H9 (cell line): ENCODE measurements at regions not wholly inside any gene's neighbourhood (a gene's known extent, or its start where the extent isn't known, plus 50 kb on each side); places are given as distances from the start of the nearest gene placed in this dataset.

ENCODE experiments used
- DNase-seq: peaks from one replicate; pipeline ENCODE4 v3.0.0-alpha.2; 2017
- H2AFZ ChIP-seq: one replicate; pipeline ENCODE4 v1.6.1; 2013; ENCODE audit warnings: mild to moderate bottlenecking, low read length, control low read depth, moderate library complexity
- H2AK5ac ChIP-seq: 2 replicates; pipeline ENCODE4 v1.6.1; 2013; ENCODE audit warnings: low read length, control low read depth, mixed read lengths; ENCODE audit not compliant: insufficient read length
- H2BK120ac ChIP-seq: one replicate; pipeline ENCODE4 v1.6.1; 2013; ENCODE audit warnings: low read depth, mild to moderate bottlenecking, low read length, control low read depth, inconsistent platforms; ENCODE audit not compliant: poor library complexity, severe bottlenecking
- H2BK12ac ChIP-seq: 2 replicates; pipeline ENCODE4 v1.6.1; 2013; ENCODE audit warnings: low read length, control low read depth, mixed read lengths, low read depth; ENCODE audit not compliant: insufficient read length
- H2BK15ac ChIP-seq: 2 replicates; pipeline ENCODE4 v1.6.1; 2013; ENCODE audit warnings: low read depth, low read length, control low read depth
- H2BK20ac ChIP-seq: one replicate; pipeline ENCODE4 v1.6.1; 2013; ENCODE audit warnings: low read depth, mild to moderate bottlenecking, low read length, control low read depth, inconsistent platforms; ENCODE audit not compliant: poor library complexity, severe bottlenecking
- H2BK5ac ChIP-seq: 2 replicates; pipeline ENCODE4 v1.6.1; 2013; ENCODE audit warnings: low read length, control low read depth, mixed read lengths; ENCODE audit not compliant: insufficient read length
- H3K14ac ChIP-seq: 2 replicates; pipeline ENCODE4 v1.6.1; 2013; ENCODE audit warnings: low read length, control low read depth; ENCODE audit not compliant: insufficient read depth
- H3K18ac ChIP-seq: 2 replicates; pipeline ENCODE4 v1.6.1; 2013; ENCODE audit warnings: low read depth, mild to moderate bottlenecking, mixed read lengths, low read length, control low read depth; ENCODE audit not compliant: insufficient read length
- H3K23ac ChIP-seq: 2 replicates; pipeline ENCODE4 v1.6.1; 2013; ENCODE audit warnings: low read length, control low read depth, mixed read lengths, low read depth; ENCODE audit not compliant: insufficient read length
- H3K23me2 ChIP-seq: 2 replicates; pipeline ENCODE4 v1.6.1; 2013; ENCODE audit warnings: low read depth, mild to moderate bottlenecking, mixed read lengths, low read length, control low read depth; ENCODE audit not compliant: insufficient read length, poor library complexity, severe bottlenecking
- H3K27ac ChIP-seq: 2 replicates; pipeline ENCODE4 v1.5.1; 2013; ENCODE audit warnings: low read length, control low read depth, mixed read lengths, low read depth; ENCODE audit not compliant: insufficient read length
- H3K27me3 ChIP-seq: 2 replicates; pipeline ENCODE4 v1.6.1; 2013; ENCODE audit warnings: low read length, control low read depth, inconsistent platforms; ENCODE audit not compliant: insufficient read depth
- H3K4ac ChIP-seq: 2 replicates; pipeline ENCODE4 v1.6.1; 2013; ENCODE audit warnings: low read depth, mild to moderate bottlenecking, control low read depth, inconsistent platforms, low read length, moderate library complexity
- H3K4me1 ChIP-seq: 2 replicates; pipeline ENCODE4 v1.6.1; 2013; ENCODE audit warnings: low read length, control low read depth, inconsistent platforms; ENCODE audit not compliant: insufficient read depth
- H3K4me2 ChIP-seq: 2 replicates; pipeline ENCODE4 v1.6.1; 2013; ENCODE audit warnings: low read length, control low read depth, mixed read lengths; ENCODE audit not compliant: insufficient read length, insufficient read depth
- H3K56ac ChIP-seq: 2 replicates; pipeline ENCODE4 v1.6.1; 2013; ENCODE audit warnings: low read depth, mild to moderate bottlenecking, mixed read lengths, low read length, control low read depth; ENCODE audit not compliant: insufficient read length
- H3K79me1 ChIP-seq: 2 replicates; pipeline ENCODE4 v1.6.1; 2013; ENCODE audit warnings: low read depth, mild to moderate bottlenecking, moderate library complexity, low read length, control low read depth, inconsistent platforms; ENCODE audit not compliant: insufficient read depth, poor library complexity, severe bottlenecking
- H3K79me2 ChIP-seq: 2 replicates; pipeline ENCODE4 v1.6.1; 2013; ENCODE audit warnings: low read length, control low read depth, inconsistent platforms; ENCODE audit not compliant: insufficient read depth
- H3K9ac ChIP-seq: 2 replicates; pipeline ENCODE4 v1.6.1; 2013; ENCODE audit warnings: low read length, control low read depth, mixed read lengths; ENCODE audit not compliant: insufficient read length; ENCODE audit errors: extremely low read depth
- H3K9me3 ChIP-seq: one replicate; pipeline ENCODE4 v1.6.1; 2013; ENCODE audit warnings: low read depth, low read length, inconsistent platforms; ENCODE audit not compliant: control insufficient read depth
- H3T11ph ChIP-seq: one replicate; pipeline ENCODE4 v1.6.1; 2013; ENCODE audit warnings: mild to moderate bottlenecking, low read length, control low read depth, inconsistent platforms
- H4K20me1 ChIP-seq: one replicate; pipeline ENCODE4 v1.6.1; 2013; ENCODE audit not compliant: control insufficient read depth, insufficient read length, insufficient read depth
- H4K5ac ChIP-seq: 2 replicates; pipeline ENCODE4 v1.6.1; 2013; ENCODE audit warnings: low read depth, mild to moderate bottlenecking, mixed read lengths, low read length, control low read depth; ENCODE audit not compliant: insufficient read length
- H4K8ac ChIP-seq: replicated peaks from 2 replicates; pipeline ENCODE4 v1.6.1; 2013; ENCODE audit warnings: low read length, control low read depth, mixed read lengths, low read depth; ENCODE audit not compliant: insufficient read length
- H4K91ac ChIP-seq: 2 replicates; pipeline ENCODE4 v1.6.1; 2013; ENCODE audit warnings: low read depth, mild to moderate bottlenecking, moderate library complexity, mixed read lengths, low read length, control low read depth; ENCODE audit not compliant: insufficient read length
- H3K27ac Mint-ChIP-seq, 3 experiments: 2 replicates in 2 of 3; 3 replicates in 1 of 3; pipeline ENCODE4 v1.8.0; 2020 to 2021; ENCODE audit warnings: mixed read lengths in 3 of 3, mild to moderate bottlenecking in 1 of 3, moderate library complexity in 1 of 3
- H3K27me3 Mint-ChIP-seq: 2 replicates; pipeline ENCODE4 v1.8.0; 2021; ENCODE audit warnings: low read depth, mild to moderate bottlenecking, moderate library complexity, mixed read lengths
- H3K36me3 Mint-ChIP-seq, 3 experiments: 2 replicates in 2 of 3; 3 replicates in 1 of 3; pipeline ENCODE4 v1.8.0; 2020 to 2021; ENCODE audit warnings: low read depth in 3 of 3, mixed read lengths in 3 of 3; ENCODE audit not compliant: insufficient read depth in 1 of 3
- H3K4me1 Mint-ChIP-seq, 2 experiments: 2 replicates each; pipeline ENCODE4 v1.8.0; 2020; ENCODE audit warnings: mixed read lengths in 2 of 2
- H3K4me3 Mint-ChIP-seq, 2 experiments: 2 replicates in 1 of 2; 3 replicates in 1 of 2; pipeline ENCODE4 v1.8.0; 2020 to 2021; ENCODE audit warnings: mild to moderate bottlenecking in 2 of 2, mixed read lengths in 2 of 2, moderate library complexity in 1 of 2
- H3K9me3 Mint-ChIP-seq, 2 experiments: 2 replicates in 1 of 2; 3 replicates in 1 of 2; pipeline ENCODE4 v1.8.0; 2020; ENCODE audit warnings: mild to moderate bottlenecking in 2 of 2, mixed read lengths in 2 of 2, moderate library complexity in 1 of 2
- WGBS: extraction: QIAGEN DNeasy Blood & Tissue Kit; methylation state at CpG from one replicate; pipeline ENCODE4 v1.1.7; 2013; ENCODE audit warnings: missing lambda C conversion rate, low lambda C conversion rate, mixed read lengths; ENCODE audit not compliant: insufficient read length; ENCODE audit errors: extremely low coverage; 5-methylcytosine and 5-hydroxymethylcytosine counted together
- TF ChIP-seq, protein P1 (sequence below): fragments of 200-600 bp; sonication (generic); conservative IDR thresholded peaks from 3 replicates; pipeline ENCODE4 v1.8.0; 2021; ENCODE audit warnings: antibody characterized with exemption, mild to moderate bottlenecking

DNA sequence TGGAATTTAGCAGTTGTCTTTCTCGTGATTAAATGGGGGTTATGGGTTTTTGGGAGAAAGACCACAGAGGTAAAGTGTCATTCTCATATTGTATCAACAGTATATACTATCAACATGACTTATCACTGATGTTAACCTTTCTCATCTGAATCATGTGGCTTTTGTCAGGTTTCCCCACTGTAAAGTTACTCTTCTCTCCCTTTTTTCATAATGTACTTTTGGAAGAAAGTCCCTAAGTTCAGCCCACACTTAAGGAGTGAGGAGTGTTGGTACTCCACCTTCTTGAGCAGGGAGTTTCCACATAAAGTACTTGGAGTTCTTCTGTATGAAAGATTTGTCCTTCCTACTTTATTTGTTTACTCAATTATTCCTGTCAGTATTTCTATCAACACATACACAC lies 169.9 kb downstream of the ZNF330 start:
- no peak overlapping the region for H3K27ac Mint-ChIP-seq
- Histone ChIP-seq H3K27me3 (no peaks in the 10 kb centered on the region), H4K91ac (no peak overlapping the region), H2BK120ac (no peak overlapping the region), H2BK20ac (no peak overlapping the region), H3K23me2 (no peaks in the 10 kb centered on the region), H3K14ac (no peak overlapping the region), H4K20me1 (no peaks in the 10 kb centered on the region), H3K9ac (no peak overlapping the region), H4K5ac (no peak overlapping the region), H2BK12ac (no peak overlapping the region), H3K9me3 (no peaks in the 10 kb centered on the region), H3K79me1 (no peaks in the 10 kb centered on the region), H3K4me1 (no peaks in the 10 kb centered on the region), H3K18ac (no peak overlapping the region), H3K79me2 (no peaks in the 10 kb centered on the region), H3K56ac (no peak overlapping the region), H3K27ac (no peak overlapping the region), H3K23ac (no peak overlapping the region), H4K8ac (no peak overlapping the region), H3K4ac (no peak overlapping the region), H2AK5ac (no peak overlapping the region), H2BK15ac (no peak overlapping the region), H3K4me2 (no peak overlapping the region), H2AFZ (no peak overlapping the region), H2BK5ac (no peak overlapping the region), H3T11ph (no peak overlapping the region)
- no peaks in the 10 kb centered on the region for H3K27me3 Mint-ChIP-seq
- no peaks in the 10 kb centered on the region; a peak in 1 of 7 replicates for H3K36me3 Mint-ChIP-seq
- no peaks in the 10 kb centered on the region; a peak in 1 of 5 replicates for H3K9me3 Mint-ChIP-seq
- H3K4me1 Mint-ChIP-seq = peaks cover 0 to 2% of the 10 kb centered on the region in 2 experiments; a peak in 1 of 4 replicates
- H3K4me3 Mint-ChIP-seq = no peak overlapping the region
- no peak for DNase-seq
- WGBS = no CpG with 5 or more reads among the region's 1 CpG
- TF ChIP-seq, protein P1, sequence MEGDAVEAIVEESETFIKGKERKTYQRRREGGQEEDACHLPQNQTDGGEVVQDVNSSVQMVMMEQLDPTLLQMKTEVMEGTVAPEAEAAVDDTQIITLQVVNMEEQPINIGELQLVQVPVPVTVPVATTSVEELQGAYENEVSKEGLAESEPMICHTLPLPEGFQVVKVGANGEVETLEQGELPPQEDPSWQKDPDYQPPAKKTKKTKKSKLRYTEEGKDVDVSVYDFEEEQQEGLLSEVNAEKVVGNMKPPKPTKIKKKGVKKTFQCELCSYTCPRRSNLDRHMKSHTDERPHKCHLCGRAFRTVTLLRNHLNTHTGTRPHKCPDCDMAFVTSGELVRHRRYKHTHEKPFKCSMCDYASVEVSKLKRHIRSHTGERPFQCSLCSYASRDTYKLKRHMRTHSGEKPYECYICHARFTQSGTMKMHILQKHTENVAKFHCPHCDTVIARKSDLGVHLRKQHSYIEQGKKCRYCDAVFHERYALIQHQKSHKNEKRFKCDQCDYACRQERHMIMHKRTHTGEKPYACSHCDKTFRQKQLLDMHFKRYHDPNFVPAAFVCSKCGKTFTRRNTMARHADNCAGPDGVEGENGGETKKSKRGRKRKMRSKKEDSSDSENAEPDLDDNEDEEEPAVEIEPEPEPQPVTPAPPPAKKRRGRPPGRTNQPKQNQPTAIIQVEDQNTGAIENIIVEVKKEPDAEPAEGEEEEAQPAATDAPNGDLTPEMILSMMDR = no peak
